ENCODE measurements at regions not wholly inside any gene's neighbourhood (a gene's known extent, or its start where the extent isn't known, plus 50 kb on each side); places are given as distances from the start of the nearest gene placed in this dataset.

DNA sequence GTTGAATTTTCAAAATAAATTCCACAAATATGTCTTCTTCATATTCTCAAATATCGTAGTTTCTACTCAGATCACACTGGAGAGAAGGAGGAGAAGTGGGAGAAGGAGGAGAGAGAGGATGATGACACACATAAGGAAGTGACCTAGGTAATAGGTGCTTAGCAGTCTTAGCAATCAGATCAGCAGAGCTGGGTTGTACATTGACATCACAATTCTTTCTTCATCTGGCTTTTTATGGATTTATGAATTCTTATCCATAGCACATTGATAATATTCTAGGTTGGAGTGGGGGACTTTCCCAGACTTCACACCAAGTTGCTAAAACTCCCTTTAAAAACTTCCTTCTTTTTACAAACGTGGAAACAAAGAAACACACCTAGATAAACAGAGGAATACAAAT is 86.9 kb downstream of the FGF9 start:
- DNase-seq = no peak

- DNase-seq = no peak
Measured at GRCh38 chr13:21758441-21758840, 87.6 kb downstream of the FGF9 start.

GRCh38 chr13:21759463-21759862 is 88.6 kb downstream of the FGF9 start:
- DNase-seq = no peak

DNA sequence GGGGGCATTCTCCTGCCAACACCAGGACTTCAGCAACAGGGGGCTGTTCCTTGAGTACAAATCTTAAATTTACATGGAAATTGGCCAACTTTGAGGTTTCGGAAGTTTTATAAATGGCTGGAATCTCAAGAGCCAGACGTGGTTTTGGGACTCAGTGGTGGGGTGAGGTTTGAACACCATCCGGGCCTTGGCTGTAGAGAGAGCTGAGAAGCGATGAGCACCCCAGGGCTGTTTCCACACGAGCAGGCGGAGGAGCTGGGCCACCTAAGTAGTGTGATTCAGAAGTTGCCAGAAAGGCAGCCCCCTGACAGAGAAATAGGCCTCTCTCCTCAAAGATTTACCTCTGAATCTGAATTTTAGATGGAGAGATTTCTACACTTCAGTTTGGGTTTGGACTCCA is 89.0 kb downstream of the FGF9 start:
- DNase-seq = no peak

- DNase-seq = no peak
Measured at GRCh38 chr13:21761770-21762169, 90.9 kb downstream of the FGF9 start.

DNA sequence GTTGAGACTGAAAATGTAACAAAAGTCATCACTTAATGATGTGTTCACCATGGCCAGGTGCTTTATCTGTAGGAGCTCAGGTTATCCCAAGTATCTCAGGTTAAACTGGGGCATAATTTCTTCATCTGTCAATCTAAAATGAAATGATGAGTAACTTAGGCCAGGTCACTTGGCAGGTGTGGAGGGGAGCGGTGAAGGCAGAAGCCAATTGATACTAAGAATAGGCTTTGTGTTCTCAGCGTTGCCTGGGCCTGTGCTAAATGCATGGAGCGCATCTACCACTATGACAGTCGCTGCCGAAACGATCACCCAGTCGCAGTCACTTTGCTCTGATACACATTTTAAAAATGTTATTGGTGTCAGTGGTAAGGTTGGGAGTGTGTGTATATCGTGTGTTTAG is 91.6 kb downstream of the FGF9 start:
- no peak for DNase-seq

DNA sequence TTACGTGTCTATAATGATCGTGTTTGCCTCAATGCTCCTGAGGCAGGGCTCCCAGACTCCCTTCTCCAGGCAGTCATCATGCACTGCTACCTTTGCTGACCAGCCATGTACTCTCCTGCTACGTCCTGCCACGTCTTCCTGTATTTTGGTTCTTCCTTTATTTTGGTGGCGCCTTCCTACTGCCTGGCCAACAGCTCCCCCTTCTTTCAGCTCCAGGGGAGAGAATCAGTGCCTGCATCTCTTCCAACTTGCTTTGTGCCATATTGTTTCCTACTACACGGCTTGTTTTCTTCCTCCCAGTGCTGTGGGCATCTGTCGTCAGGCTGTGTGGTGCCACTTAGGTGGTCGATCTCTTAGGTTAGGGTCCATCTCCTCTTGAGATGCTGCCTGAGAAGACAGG is 96.2 kb downstream of the FGF9 start:
- DNase-seq = no peak

DNA sequence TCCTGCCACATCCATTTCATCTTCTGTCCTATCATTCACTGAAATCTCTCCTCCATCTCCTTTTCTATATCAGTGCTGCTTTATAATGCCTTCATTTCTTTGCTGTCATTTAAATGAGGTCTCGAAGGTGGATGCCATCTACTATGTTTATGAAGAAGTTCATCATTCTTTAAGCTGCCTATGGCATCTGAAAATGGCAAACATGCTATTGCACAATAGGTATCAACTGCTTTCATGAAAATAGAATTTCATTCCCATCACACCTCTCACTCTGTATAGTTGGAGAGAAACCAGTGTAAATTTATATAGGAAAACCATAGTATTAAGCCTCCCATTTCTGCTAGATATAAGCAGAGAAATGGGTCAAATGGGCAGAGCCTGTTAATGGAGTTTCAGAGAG is 100.2 kb downstream of the FGF9 start:
- DNase-seq = no peak

DNA sequence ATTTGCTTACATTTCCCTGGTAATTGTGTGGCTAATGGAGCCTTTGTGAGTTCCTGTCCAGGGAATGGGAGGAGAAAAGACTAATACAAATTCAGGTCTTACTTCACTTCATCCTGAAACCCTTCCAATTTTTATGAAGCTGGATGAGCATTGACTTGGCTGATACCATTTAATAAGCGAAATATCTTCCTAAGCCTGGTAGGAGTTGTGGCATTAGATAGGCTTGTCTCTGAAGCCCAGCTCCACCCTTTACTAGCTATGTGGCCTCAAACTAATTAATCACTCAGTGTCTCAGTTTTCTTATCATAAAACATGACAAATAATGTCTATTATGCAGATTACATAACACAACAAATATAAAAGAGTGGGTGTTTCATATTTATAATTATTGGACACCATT is 106.3 kb downstream of the FGF9 start:
- DNase-seq = no peak

DNA sequence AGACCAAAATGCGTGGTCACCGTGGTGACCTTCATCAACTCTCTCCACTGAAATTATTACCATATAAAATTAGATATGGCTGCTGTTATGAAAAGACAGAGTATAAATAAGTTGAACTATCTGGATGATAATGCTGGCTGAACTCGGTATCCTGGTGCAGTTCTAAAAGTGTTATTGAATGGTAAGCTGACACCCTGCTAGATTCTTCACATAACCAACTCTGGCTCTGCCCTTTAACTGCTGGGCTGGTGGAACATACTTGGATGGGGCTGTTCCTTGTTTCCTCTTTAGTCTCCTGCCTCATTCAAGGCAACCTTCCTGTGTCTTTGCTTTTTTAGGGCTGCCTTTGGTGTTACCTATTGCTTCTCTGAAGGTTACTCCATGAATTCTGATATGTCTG is 106.9 kb downstream of the FGF9 start:
- DNase-seq = no peak

GRCh38 chr13:21782736-21783135 is 111.9 kb downstream of the FGF9 start:
- DNase-seq = no peak

DNA sequence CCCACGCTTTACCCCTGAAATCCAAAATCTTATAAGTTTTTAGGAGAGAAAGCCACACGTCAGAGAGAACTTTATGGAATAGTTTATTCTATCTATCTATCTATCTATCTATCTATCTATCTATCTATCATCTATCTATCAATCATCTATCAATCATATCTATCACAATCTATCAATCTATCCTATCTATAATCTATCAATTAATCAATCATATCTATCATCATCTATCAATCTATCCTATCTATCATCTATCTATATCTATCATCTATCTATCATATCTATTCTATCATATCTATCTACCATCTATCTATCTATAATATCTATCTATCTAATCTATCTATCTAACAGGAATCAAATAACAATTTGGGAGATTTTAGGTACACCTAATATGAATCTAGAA is 115.1 kb downstream of the FGF9 start:
- DNase-seq = no peak

- DNase-seq = no peak
Measured at GRCh38 chr13:21796066-21796465, 125.2 kb downstream of the FGF9 start.

DNA sequence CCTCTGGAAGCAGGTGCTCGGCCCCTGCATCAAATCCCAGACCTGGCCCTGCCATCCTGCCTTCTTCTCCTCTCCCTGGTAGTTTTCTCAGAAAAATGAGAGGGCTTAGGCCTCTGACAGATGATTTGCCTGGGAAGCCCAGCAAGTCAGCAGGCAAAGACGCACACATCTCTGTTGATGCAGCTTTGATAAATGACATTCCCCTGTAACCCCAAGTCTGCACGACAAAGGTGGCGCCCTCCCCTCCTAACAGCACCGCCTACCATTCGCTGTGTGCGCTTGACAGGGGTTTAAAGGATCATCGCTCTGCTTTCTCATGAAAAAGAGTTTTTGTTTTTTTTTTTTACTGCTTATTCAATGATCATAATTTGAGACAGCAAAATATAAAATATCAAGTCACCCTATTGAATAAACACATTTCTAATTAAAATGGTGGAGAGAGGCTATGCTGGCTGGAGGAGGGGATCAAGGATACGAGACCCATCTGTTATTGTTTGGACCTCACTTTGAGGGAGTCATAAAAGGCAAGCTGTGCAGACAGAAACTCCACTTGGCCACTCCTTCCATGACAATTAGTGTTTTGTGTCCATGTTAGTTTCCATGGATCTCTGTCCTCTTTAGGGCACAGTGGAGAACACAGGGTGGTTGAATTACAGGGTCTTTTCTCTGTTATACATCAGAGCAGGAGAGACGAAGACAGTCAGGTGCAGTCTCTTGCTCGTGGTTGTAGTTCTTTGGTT is 126.1 kb downstream of the FGF9 start:
- DNase-seq = no peak

DNA sequence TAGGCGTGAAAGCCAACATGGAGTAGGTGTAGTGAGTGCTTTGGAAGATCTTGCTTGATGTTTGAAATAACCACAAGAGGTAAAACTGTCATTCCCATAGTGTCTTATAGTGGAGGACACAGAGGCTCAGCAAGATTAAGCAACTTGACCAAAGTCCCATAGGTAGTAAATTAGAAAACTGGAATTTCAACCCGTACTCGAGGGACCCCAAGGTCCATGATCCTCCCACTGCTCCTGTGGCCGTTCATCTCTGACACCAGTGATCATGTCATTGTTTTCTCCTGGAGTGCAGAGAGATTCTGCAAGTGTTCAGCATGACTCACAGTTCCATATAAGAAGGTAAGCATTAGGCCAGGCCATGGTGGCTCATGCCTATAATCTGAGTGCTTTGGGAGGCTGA is 126.9 kb downstream of the FGF9 start:
- no peak for DNase-seq

GRCh38 chr13:21798181-21798580 is 127.3 kb downstream of the FGF9 start:
- DNase-seq = no peak

DNA sequence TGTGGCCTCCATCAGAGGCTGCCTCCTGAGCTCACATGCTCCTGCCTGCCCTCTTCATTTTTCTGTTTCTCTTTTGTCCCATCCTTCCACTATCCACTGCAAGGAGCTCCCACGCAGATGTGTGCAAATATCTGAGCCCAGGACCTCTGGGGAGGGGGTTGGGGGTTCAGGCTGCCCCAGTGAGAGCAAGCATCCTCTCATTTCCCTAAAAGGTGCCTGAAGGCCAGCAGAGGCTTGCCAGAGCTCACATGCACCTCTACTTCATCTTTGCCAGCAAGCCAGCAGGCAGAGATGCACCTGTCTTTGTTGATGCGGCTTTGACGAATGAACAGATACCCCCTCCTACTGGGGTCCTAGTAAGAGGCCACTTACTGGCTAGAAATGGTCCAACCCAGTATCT is 128.8 kb downstream of the FGF9 start:
- no peak for DNase-seq

DNA sequence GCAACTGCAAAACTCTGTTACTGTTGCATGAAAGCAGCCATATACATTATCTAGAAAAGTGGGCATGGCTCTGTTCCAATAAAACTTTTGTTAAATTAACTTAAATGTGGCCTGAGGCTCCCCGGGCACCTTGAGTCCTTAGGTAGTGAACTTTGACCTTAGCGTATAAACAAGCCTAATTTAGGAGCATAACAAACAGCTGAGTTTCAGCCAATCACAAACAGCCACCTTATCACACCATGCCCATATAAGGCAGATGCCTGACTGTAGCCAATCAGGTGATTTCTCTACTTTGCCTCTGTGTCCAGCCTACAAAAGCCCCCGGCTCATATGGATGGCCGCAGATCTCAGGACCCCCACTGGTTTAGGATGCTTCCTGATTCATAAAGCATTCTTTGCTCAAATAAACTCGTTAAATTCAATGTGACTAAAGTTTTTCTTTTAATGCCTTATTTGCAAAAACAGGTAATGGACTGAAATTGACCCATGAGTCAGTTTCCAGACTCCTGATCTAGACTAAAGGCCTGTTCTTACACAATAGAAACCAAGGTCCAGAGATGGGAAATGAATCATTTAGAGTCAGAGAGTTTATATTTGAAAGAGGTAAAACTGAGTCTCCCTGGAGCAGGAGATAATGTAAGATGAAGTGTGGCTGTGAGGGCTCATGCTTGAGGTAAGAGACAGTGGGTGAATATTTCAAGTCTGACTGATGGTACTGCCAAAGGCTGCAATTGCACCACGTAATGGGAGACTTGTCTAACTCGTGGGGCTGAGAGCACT is 130.2 kb downstream of the FGF9 start:
- DNase-seq = peak in 1 of 58 donors; percentile 4

GRCh38 chr13:21805733-21806132 is 134.9 kb downstream of the FGF9 start:
- DNase-seq = no peak

- no peak for DNase-seq
Measured at GRCh38 chr13:21812192-21812626, 141.3 kb downstream of the FGF9 start.

DNA sequence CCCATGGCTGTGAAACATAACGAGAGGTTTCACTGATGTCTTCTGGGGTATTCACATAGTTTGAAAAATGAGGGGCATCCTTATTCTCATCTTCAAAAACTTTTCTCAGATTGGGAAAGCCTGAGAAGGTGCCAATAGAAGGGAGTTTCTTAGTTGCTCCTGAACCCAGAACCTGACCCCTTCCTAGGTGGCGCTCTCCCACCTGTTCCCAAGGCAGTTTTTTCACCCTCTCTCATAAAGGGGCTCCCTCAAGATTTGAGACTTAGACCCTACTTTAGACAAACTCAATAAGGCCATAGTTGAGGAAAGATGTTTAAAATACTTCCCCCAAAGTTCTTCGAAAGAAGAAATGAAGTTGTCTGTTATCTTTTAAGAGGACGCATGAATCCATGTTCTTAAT is 142.2 kb downstream of the FGF9 start:
- DNase-seq = no peak

- DNase-seq = no peak
Measured at GRCh38 chr13:21813844-21814243, 143.0 kb downstream of the FGF9 start.

- no peak for DNase-seq
Measured at GRCh38 chr13:21814604-21815003, 143.7 kb downstream of the FGF9 start.

All from anterior cingulate cortex (tissue), 58 donors.